NCI-H510A treated with DMSO at 0.1 percent for 48 hours (cell line): ENCODE measurements at regions not wholly inside any gene's neighbourhood (a gene's known extent, or its start where the extent isn't known, plus 50 kb on each side); places are given as distances from the start of the nearest gene placed in this dataset.
A peak's percentile ranks its signal among the peaks of the same experiment; 100 is the strongest.
"Not testable (repeated sequence)": the region's sequence is repeated elsewhere in the genome, so short reads cannot be mapped to it uniquely, and the experiment has no call there.

Experiments used
- DNase-seq: peaks from one replicate; lab custom pipeline; 2025; lab: John Stamatoyannopoulos, UW

GRCh38 chr11:33527738-33528137, 172.9 kb downstream of the C11orf91 start:
- not testable (repeated sequence) for DNase-seq

- no peak for DNase-seq
These were observed 174.8 kb downstream of the C11orf91 start for GRCh38 chr11:33525789-33526188.

- DNase-seq = no peak
These were observed 179.2 kb downstream of the C11orf91 start for GRCh38 chr11:33521384-33521783.

GRCh38 chr11:33520112-33520511, 180.5 kb downstream of the C11orf91 start:
- DNase-seq = no peak

GRCh38 chr11:33515347-33515746, 185.3 kb downstream of the C11orf91 start:
- DNase-seq = no peak

- no peak for DNase-seq
These were observed 186.3 kb downstream of the C11orf91 start for GRCh38 chr11:33514079-33514925.

- DNase-seq = no peak
These were observed 191.0 kb downstream of the C11orf91 start for GRCh38 chr11:33509632-33510031.

- no peak for DNase-seq
These were observed 192.7 kb downstream of the C11orf91 start for GRCh38 chr11:33507967-33508366.

GRCh38 chr11:33507356-33507755, 193.3 kb downstream of the C11orf91 start:
- DNase-seq = no peak

- no peak for DNase-seq
These were observed 195.5 kb downstream of the C11orf91 start for GRCh38 chr11:33505093-33505492.

- DNase-seq = no peak
These were observed 199.7 kb downstream of the C11orf91 start for GRCh38 chr11:33500861-33501479.

GRCh38 chr11:33500332-33500731, 200.3 kb downstream of the C11orf91 start:
- no peak for DNase-seq

GRCh38 chr11:33492596-33492995, 208.0 kb downstream of the C11orf91 start:
- DNase-seq = no peak

- no peak for DNase-seq
These were observed 209.7 kb downstream of the C11orf91 start for GRCh38 chr11:33490842-33491370.

GRCh38 chr11:33488971-33489370, 211.7 kb downstream of the C11orf91 start:
- DNase-seq = no peak

GRCh38 chr11:33480626-33481025, 220.0 kb downstream of the C11orf91 start:
- no peak for DNase-seq

GRCh38 chr11:33479231-33479630, 221.4 kb downstream of the C11orf91 start:
- no peak for DNase-seq

- DNase-seq = no peak
These were observed 221.0 kb downstream of the HIPK3 start for GRCh38 chr11:33478111-33478573.

- DNase-seq = no peak
These were observed 219.9 kb downstream of the HIPK3 start for GRCh38 chr11:33476945-33477606.

GRCh38 chr11:33475993-33476392, 218.8 kb downstream of the HIPK3 start:
- DNase-seq = peak; percentile 31

GRCh38 chr11:33474866-33475265, 217.7 kb downstream of the HIPK3 start:
- DNase-seq = no peak

- no peak for DNase-seq
These were observed 214.4 kb downstream of the HIPK3 start for GRCh38 chr11:33471541-33471940.

- no peak for DNase-seq
These were observed 210.8 kb downstream of the HIPK3 start for GRCh38 chr11:33467966-33468365.
